ENCODE measurements at regions not wholly inside any gene's neighbourhood (a gene's known extent, or its start where the extent isn't known, plus 50 kb on each side); places are given as distances from the start of the nearest gene placed in this dataset.

DNA sequence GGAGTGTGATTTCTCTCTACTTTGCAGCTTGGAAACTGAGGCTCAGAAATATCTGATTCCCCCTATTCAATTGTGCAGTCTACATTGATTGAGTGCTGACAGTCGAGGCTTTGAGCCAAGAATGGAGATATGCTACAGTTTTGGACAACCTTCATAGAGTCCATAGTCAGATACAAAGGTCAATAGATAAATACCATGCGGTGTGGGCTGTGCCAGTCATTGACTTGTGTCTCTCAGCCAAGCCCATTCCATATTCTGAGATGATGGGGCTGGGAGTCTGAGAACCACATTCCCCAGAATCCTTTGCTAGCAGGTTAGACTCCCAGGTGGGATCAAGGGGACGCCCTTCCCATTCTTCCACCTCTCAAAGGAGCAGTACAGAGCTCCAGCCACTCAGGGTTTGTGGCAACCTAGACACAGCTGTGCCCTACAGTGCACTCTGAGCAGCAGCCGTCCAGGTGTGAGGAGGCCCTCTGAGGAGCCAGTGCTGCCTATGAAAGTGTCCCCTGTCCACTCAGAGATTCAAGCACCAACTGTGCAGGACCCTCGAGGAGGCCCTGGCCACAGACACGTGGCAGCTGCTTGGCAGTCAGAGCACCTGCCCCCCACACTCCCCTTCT is 348.3 kb downstream of the CYRIA start:
- H3K27me3 Mint-ChIP-seq (ENCODE audit: low read depth), result peaks cover 5% of the 10 kb centered on the region; the same call in 1 of the 2 replicates
- H3K9me3 ChIP-seq (ENCODE audit: control insufficient read depth, low read depth, low read length), result no peaks in the 10 kb centered on the region
- no peak for DNase-seq
- no peak overlapping the region for H2BK15ac ChIP-seq (ENCODE audit: low read depth, low read length)
- TF ChIP-seq CTCF (conservative IDR thresholded peaks at IDR 0.05), result no peak
- no peak overlapping the region for H3K9ac ChIP-seq (ENCODE audit: extremely low read depth, insufficient read length, low read length)
- H3K23ac ChIP-seq (ENCODE audit: insufficient read length, low read depth, low read length), result no peak overlapping the region
- H3K27me3 ChIP-seq (ENCODE audit: insufficient read depth, low read length), result no peaks in the 10 kb centered on the region
- no peak overlapping the region for H3K56ac ChIP-seq (ENCODE audit: insufficient read length, low read depth, low read length)
- no peak overlapping the region for H3K27ac ChIP-seq (ENCODE audit: insufficient read length, low read depth, low read length)
- no peaks in the 10 kb centered on the region for H3K4me1 ChIP-seq (ENCODE audit: insufficient read depth, low read length)
- H2AK5ac ChIP-seq (ENCODE audit: insufficient read length, low read length), result no peak overlapping the region
- H3K14ac ChIP-seq (ENCODE audit: insufficient read depth, low read length), result no peak overlapping the region; the same call in 1 of the 2 replicates
- no peaks in the 10 kb centered on the region for H3K9me3 Mint-ChIP-seq
- no peaks in the 10 kb centered on the region for H4K20me1 ChIP-seq (ENCODE audit: control insufficient read depth, insufficient read depth, insufficient read length)
- H4K5ac ChIP-seq (ENCODE audit: insufficient read length, low read depth, low read length), result no peak overlapping the region
- no peaks in the 10 kb centered on the region for H3K79me2 ChIP-seq (ENCODE audit: insufficient read depth, low read length)
- H2BK20ac ChIP-seq (ENCODE audit: low read depth, low read length, poor library complexity, severe bottlenecking), result no peak overlapping the region
- H3K18ac ChIP-seq (ENCODE audit: insufficient read length, low read depth, low read length), result no peak overlapping the region
- H3K4me1 Mint-ChIP-seq, result peaks cover 15 to 17% of the 10 kb centered on the region in 2 experiments
- no peak overlapping the region for H4K91ac ChIP-seq (ENCODE audit: insufficient read length, low read depth, low read length)
- H3K4ac ChIP-seq (ENCODE audit: low read depth, low read length), result no peak overlapping the region
- no CpG with 5 or more reads among the region's 6 CpGs for WGBS (ENCODE audit: extremely low coverage, insufficient read length, low lambda C conversion rate)
- no peaks in the 10 kb centered on the region for H3K36me3 Mint-ChIP-seq (ENCODE audit: insufficient read depth in 1 of 3, low read depth in 3 of 3)
- no peaks in the 10 kb centered on the region for H3K23me2 ChIP-seq (ENCODE audit: insufficient read length, low read depth, low read length, poor library complexity, severe bottlenecking)
- H3K4me2 ChIP-seq (ENCODE audit: insufficient read depth, insufficient read length, low read length), result no peak overlapping the region
- no peak overlapping the region for H3K4me3 Mint-ChIP-seq
- no peaks in the 10 kb centered on the region for H3K79me1 ChIP-seq (ENCODE audit: insufficient read depth, low read depth, low read length, poor library complexity, severe bottlenecking)
- H2BK12ac ChIP-seq (ENCODE audit: insufficient read length, low read depth, low read length), result no peak overlapping the region
- H2BK5ac ChIP-seq (ENCODE audit: insufficient read length, low read length), result no peak overlapping the region
- peak overlapping the region in 2 of 3 experiments; percentile 16 to 36; a peak in 1 of 7 replicates for H3K27ac Mint-ChIP-seq
- H3T11ph ChIP-seq (ENCODE audit: low read length), result no peak overlapping the region
- no peak overlapping the region for H2AFZ ChIP-seq (ENCODE audit: low read length)
- H4K8ac ChIP-seq (replicated peaks; ENCODE audit: insufficient read length, low read depth, low read length), result no peak overlapping the region
- H2BK120ac ChIP-seq (ENCODE audit: low read depth, low read length, poor library complexity, severe bottlenecking), result no peak overlapping the region

All from H9 (cell line).